ENCODE measurements at regions not wholly inside any gene's neighbourhood (a gene's known extent, or its start where the extent isn't known, plus 50 kb on each side); places are given as distances from the start of the nearest gene placed in this dataset.

- H3K4me1 Mint-ChIP-seq: no peaks in the 10 kb centered on the region
- H3K9me3 Mint-ChIP-seq: peaks cover 0 to 11% (median 2%) of the 10 kb centered on the region in 8 donors
- no peak overlapping the region for H3K4me3 ChIP-seq (ENCODE audit: low read length in 2 of 2)
- ChIA-PET POLR2A (ENCODE audit: partially characterized antibody) (no interaction called here), CTCF (ENCODE audit: partially characterized antibody) (no interaction called here)
- no peaks in the 10 kb centered on the region for H3K36me3 ChIP-seq (ENCODE audit: insufficient read depth, low read length)
- no peak for DNase-seq
- H3K4me3 Mint-ChIP-seq: no peak overlapping the region
- no peak overlapping the region for H3K27ac Mint-ChIP-seq
- no peaks in the 10 kb centered on the region for H3K9me3 ChIP-seq (ENCODE audit: control insufficient read depth in 1 of 2, low read length in 2 of 2)
- H3K27me3 Mint-ChIP-seq: no peaks in the 10 kb centered on the region
- H3K36me3 Mint-ChIP-seq: no peaks in the 10 kb centered on the region
- intact Hi-C loops (cut with micrococcal nuclease): no loop called here
- no peak overlapping the region for H3K27ac ChIP-seq (ENCODE audit: low read depth, low read length)
- H3K27me3 ChIP-seq (ENCODE audit: insufficient read depth, low read length): no peaks in the 10 kb centered on the region
- no peaks in the 10 kb centered on the region for H3K4me1 ChIP-seq (ENCODE audit: insufficient read depth, low read length)
Measured at GRCh38 chr16:51757124-51757470, 606.0 kb upstream of the SALL1 start.

GRCh38 chr16:51756447-51757123 is 605.5 kb upstream of the SALL1 start:
- no peaks in the 10 kb centered on the region for H3K36me3 Mint-ChIP-seq

GRCh38 chr16:51755577-51756355 is 604.7 kb upstream of the SALL1 start:
- ChIA-PET CTCF (ENCODE audit: partially characterized antibody) (no interaction called here), POLR2A (ENCODE audit: partially characterized antibody) (no interaction called here)
- H3K27me3 ChIP-seq (ENCODE audit: insufficient read depth, low read length): no peaks in the 10 kb centered on the region
- H3K9me3 Mint-ChIP-seq: peaks cover 0 to 8% (median 1%) of the 10 kb centered on the region in 8 donors
- no peaks in the 10 kb centered on the region for H3K4me1 Mint-ChIP-seq
- no peaks in the 10 kb centered on the region for H3K9me3 ChIP-seq (ENCODE audit: control insufficient read depth in 1 of 2, low read length in 2 of 2)
- no peaks in the 10 kb centered on the region for H3K4me1 ChIP-seq (ENCODE audit: insufficient read depth, low read length)
- intact Hi-C loops (cut with micrococcal nuclease): no loop called here
- H3K27me3 Mint-ChIP-seq: no peaks in the 10 kb centered on the region
- no peak overlapping the region for H3K27ac Mint-ChIP-seq
- no peak overlapping the region for H3K4me3 ChIP-seq (ENCODE audit: low read length in 2 of 2)
- H3K36me3 ChIP-seq (ENCODE audit: insufficient read depth, low read length): no peaks in the 10 kb centered on the region
- DNase-seq: no peak
- H3K4me3 Mint-ChIP-seq: no peak overlapping the region
- H3K27ac ChIP-seq (ENCODE audit: low read depth, low read length): no peak overlapping the region
- no peaks in the 10 kb centered on the region for H3K36me3 Mint-ChIP-seq

More at GRCh38 chr16:51756447-51757123, 605.5 kb upstream of the SALL1 start:
- H3K4me1 Mint-ChIP-seq: no peaks in the 10 kb centered on the region
- ChIA-PET CTCF (ENCODE audit: partially characterized antibody) (no interaction called here), POLR2A (ENCODE audit: partially characterized antibody) (no interaction called here)
- no peak for DNase-seq
- no peaks in the 10 kb centered on the region for H3K27me3 Mint-ChIP-seq
- H3K9me3 Mint-ChIP-seq: peaks cover 0 to 8% (median 1%) of the 10 kb centered on the region in 8 donors
- no peaks in the 10 kb centered on the region for H3K4me1 ChIP-seq (ENCODE audit: insufficient read depth, low read length)
- H3K4me3 Mint-ChIP-seq: no peak overlapping the region
- no peaks in the 10 kb centered on the region for H3K27me3 ChIP-seq (ENCODE audit: insufficient read depth, low read length)
- H3K4me3 ChIP-seq (ENCODE audit: low read length in 2 of 2): no peak overlapping the region
- intact Hi-C loops (cut with micrococcal nuclease): no loop called here
- H3K36me3 ChIP-seq (ENCODE audit: insufficient read depth, low read length): no peaks in the 10 kb centered on the region
- no peaks in the 10 kb centered on the region for H3K9me3 ChIP-seq (ENCODE audit: control insufficient read depth in 1 of 2, low read length in 2 of 2)
- no peak overlapping the region for H3K27ac ChIP-seq (ENCODE audit: low read depth, low read length)
- no peak overlapping the region for H3K27ac Mint-ChIP-seq

GRCh38 chr16:51755039-51755501 is 604.0 kb upstream of the SALL1 start:
- no peak overlapping the region for H3K27ac ChIP-seq (ENCODE audit: low read depth, low read length)
- H3K36me3 ChIP-seq (ENCODE audit: insufficient read depth, low read length): no peaks in the 10 kb centered on the region
- CTCF ChIA-PET (ENCODE audit: partially characterized antibody): no interaction called here
- no peak overlapping the region for H3K4me3 ChIP-seq (ENCODE audit: low read length in 2 of 2)
- Mint-ChIP-seq H3K4me1 (no peaks in the 10 kb centered on the region), H3K36me3 (no peaks in the 10 kb centered on the region), H3K4me3 (no peak overlapping the region), H3K9me3 (peaks cover 0 to 8% (median 2%) of the 10 kb centered on the region in 8 donors), H3K27ac (no peak overlapping the region), H3K27me3 (no peaks in the 10 kb centered on the region)
- H3K27me3 ChIP-seq (ENCODE audit: insufficient read depth, low read length): no peaks in the 10 kb centered on the region
- intact Hi-C loops (cut with micrococcal nuclease): no loop called here
- POLR2A ChIA-PET (ENCODE audit: partially characterized antibody): no interaction called here
- no peaks in the 10 kb centered on the region for H3K4me1 ChIP-seq (ENCODE audit: insufficient read depth, low read length)
- no peaks in the 10 kb centered on the region for H3K9me3 ChIP-seq (ENCODE audit: control insufficient read depth in 1 of 2, low read length in 2 of 2)
- DNase-seq: no peak

GRCh38 chr16:51753467-51754127 is 602.5 kb upstream of the SALL1 start:
- H3K36me3 Mint-ChIP-seq: no peaks in the 10 kb centered on the region
- no peak overlapping the region for H3K4me3 Mint-ChIP-seq
- no peak for DNase-seq
- Histone ChIP-seq H3K27me3 (ENCODE audit: insufficient read depth, low read length) (no peaks in the 10 kb centered on the region), H3K27ac (ENCODE audit: low read depth, low read length) (no peak overlapping the region), H3K4me3 (ENCODE audit: low read length in 2 of 2) (no peak overlapping the region), H3K36me3 (ENCODE audit: insufficient read depth, low read length) (no peaks in the 10 kb centered on the region), H3K4me1 (ENCODE audit: insufficient read depth, low read length) (no peaks in the 10 kb centered on the region), H3K9me3 (ENCODE audit: control insufficient read depth in 1 of 2, low read length in 2 of 2) (no peaks in the 10 kb centered on the region)
- H3K9me3 Mint-ChIP-seq: peaks cover 0 to 8% (median 2%) of the 10 kb centered on the region in 8 donors
- no peaks in the 10 kb centered on the region for H3K4me1 Mint-ChIP-seq
- H3K27ac Mint-ChIP-seq: no peak overlapping the region
- no peaks in the 10 kb centered on the region for H3K27me3 Mint-ChIP-seq
- CTCF ChIA-PET (ENCODE audit: partially characterized antibody): no interaction called here
- intact Hi-C loops (cut with micrococcal nuclease): no loop called here
- POLR2A ChIA-PET (ENCODE audit: partially characterized antibody): no interaction called here

- Mint-ChIP-seq H3K4me1 (no peaks in the 10 kb centered on the region), H3K27ac (no peak overlapping the region), H3K4me3 (no peak overlapping the region), H3K27me3 (no peaks in the 10 kb centered on the region), H3K36me3 (no peaks in the 10 kb centered on the region), H3K9me3 (peaks cover 0 to 8% (median 4%) of the 10 kb centered on the region in 8 donors)
- intact Hi-C loops (cut with micrococcal nuclease): no loop called here
- H3K36me3 ChIP-seq (ENCODE audit: insufficient read depth, low read length): no peaks in the 10 kb centered on the region
- ChIA-PET CTCF (ENCODE audit: partially characterized antibody) (no interaction called here), POLR2A (ENCODE audit: partially characterized antibody) (no interaction called here)
- H3K4me1 ChIP-seq (ENCODE audit: insufficient read depth, low read length): no peaks in the 10 kb centered on the region
- DNase-seq: no peak
- H3K27me3 ChIP-seq (ENCODE audit: insufficient read depth, low read length): no peaks in the 10 kb centered on the region
- no peaks in the 10 kb centered on the region for H3K9me3 ChIP-seq (ENCODE audit: control insufficient read depth in 1 of 2, low read length in 2 of 2)
- H3K4me3 ChIP-seq (ENCODE audit: low read length in 2 of 2): no peak overlapping the region
- no peak overlapping the region for H3K27ac ChIP-seq (ENCODE audit: low read depth, low read length)
Measured at GRCh38 chr16:51752438-51752995, 601.4 kb upstream of the SALL1 start.

GRCh38 chr16:51747329-51747728 is 596.3 kb upstream of the SALL1 start:
- no peak overlapping the region for H3K4me3 Mint-ChIP-seq

More at GRCh38 chr16:51747329-51747728, 596.3 kb upstream of the SALL1 start:
- H3K27me3 ChIP-seq (ENCODE audit: insufficient read depth, low read length): no peaks in the 10 kb centered on the region
- no peaks in the 10 kb centered on the region for H3K9me3 ChIP-seq (ENCODE audit: control insufficient read depth in 1 of 2, low read length in 2 of 2)
- H3K27ac Mint-ChIP-seq: no peak overlapping the region
- H3K4me1 ChIP-seq (ENCODE audit: insufficient read depth, low read length): no peaks in the 10 kb centered on the region
- no peak for DNase-seq
- POLR2A ChIA-PET (ENCODE audit: partially characterized antibody): no interaction called here
- H3K36me3 Mint-ChIP-seq: no peaks in the 10 kb centered on the region
- no peak overlapping the region for H3K4me3 ChIP-seq (ENCODE audit: low read length in 2 of 2)
- no peaks in the 10 kb centered on the region for H3K27me3 Mint-ChIP-seq
- no peaks in the 10 kb centered on the region for H3K4me1 Mint-ChIP-seq
- H3K36me3 ChIP-seq (ENCODE audit: insufficient read depth, low read length): no peaks in the 10 kb centered on the region
- H3K9me3 Mint-ChIP-seq: peaks cover 2 to 12% (median 5%) of the 10 kb centered on the region in 8 donors
- CTCF ChIA-PET (ENCODE audit: partially characterized antibody): no interaction called here
- intact Hi-C loops (cut with micrococcal nuclease): no loop called here
- H3K27ac ChIP-seq (ENCODE audit: low read depth, low read length): no peak overlapping the region

Data from CD4-positive, alpha-beta memory T cell (primary cell).